ENCODE measurements at regions not wholly inside any gene's neighbourhood (a gene's known extent, or its start where the extent isn't known, plus 50 kb on each side); places are given as distances from the start of the nearest gene placed in this dataset.

GRCh38 chr16:63135069-63135468 lies 1098.8 kb upstream of the CDH8 start:
- no peak for TF ChIP-seq CTCF (IDR thresholded peaks at IDR 0.05)
- TF ChIP-seq POLR2A (IDR thresholded peaks at IDR 0.05) = no peak
